Esophagus muscularis mucosa (tissue), 4 donors: ENCODE measurements at regions not wholly inside any gene's neighbourhood (a gene's known extent, or its start where the extent isn't known, plus 50 kb on each side); places are given as distances from the start of the nearest gene placed in this dataset.

Experiments used
- DNase-seq: peaks from one replicate; pipeline ENCODE4 v3.0.0-alpha.2; 2017; ENCODE audit errors: extremely low spot score
- H3K27ac ChIP-seq, 4 donors: fragments of 200-600 bp; sonication (generic); replicated peaks in 1 of 4; 1 replicate in 3 of 4; 2 replicates in 1 of 4; pipeline ENCODE4 v1.5.1; 2016 to 2019; ENCODE audit warnings: mild to moderate bottlenecking in 1 of 4
- H3K27me3 ChIP-seq, 4 donors: fragments of 200-600 bp; sonication (generic); one replicate each; pipeline versions ENCODE4 v1.5.1 to v1.6.0; 2016 to 2019
- H3K36me3 ChIP-seq, 4 donors: fragments of 200-600 bp; sonication (generic); one replicate each; pipeline ENCODE4 v1.5.1; 2016 to 2019
- H3K4me1 ChIP-seq, 4 donors: fragments of 200-600 bp; sonication (generic); one replicate each; pipeline ENCODE4 v1.5.1; 2016 to 2019
- H3K4me3 ChIP-seq, 4 donors: fragments of 200-600 bp; sonication (generic); 1 replicate in 2 of 4; 2 replicates in 2 of 4; pipeline ENCODE4 v1.5.1; 2016 to 2019; ENCODE audit warnings: mild to moderate bottlenecking in 4 of 4, moderate library complexity in 1 of 4
- H3K9me3 ChIP-seq, 4 donors: fragments of 200-600 bp; sonication (generic); 1 replicate in 3 of 4; 2 replicates in 1 of 4; pipeline ENCODE4 v1.5.1; 2016 to 2019
- CTCF ChIP-seq, 3 experiments: fragments of 200-600 bp in 2 of 3; fragments of 450-650 bp in 1 of 3; sonication (generic) in 2 of 3; IDR thresholded peaks; one replicate each; pipeline ENCODE4 v1.5.1; 2017 to 2019; ENCODE audit warnings: antibody characterized with exemption in 3 of 3, mild to moderate bottlenecking in 2 of 3, moderate library complexity in 1 of 3
- EP300 ChIP-seq: sonication (generic); formaldehyde crosslinking; IDR thresholded peaks from one replicate; pipeline ENCODE4 v1.6.1; 2017; ENCODE audit warnings: antibody characterized with exemption
- POLR2A ChIP-seq: fragments of 450-650 bp; IDR thresholded peaks from one replicate; pipeline ENCODE4 v1.6.1; 2017; ENCODE audit warnings: antibody characterized with exemption, moderate library complexity, mild to moderate bottlenecking, low read depth
- POLR2AphosphoS5 ChIP-seq, 2 donors: sonication (generic); formaldehyde crosslinking; IDR thresholded peaks; one replicate each; pipeline ENCODE4 v1.6.1; 2017; ENCODE audit warnings: antibody characterized with exemption in 2 of 2
- WGBS: methylation state at CpG from one replicate; pipeline ENCODE4 v1.1.5; 2018; 5-methylcytosine and 5-hydroxymethylcytosine counted together
- intact Hi-C: fragments of 100-400 bp; cut with DNase I; formaldehyde crosslinking; loops from one replicate; pipeline ENCODE4 v1.15.1; 2023

- WGBS: 58% methylated on average over 3 of the region's 3 CpGs
- DNase-seq: no peak
- no peaks in the 10 kb centered on the region for H3K27me3 ChIP-seq
- H3K4me1 ChIP-seq: no peaks in the 10 kb centered on the region
- intact Hi-C loops: no loop called here
- no peak overlapping the region for H3K27ac ChIP-seq
- no peaks in the 10 kb centered on the region for H3K9me3 ChIP-seq
- H3K36me3 ChIP-seq: no peaks in the 10 kb centered on the region
- no peak overlapping the region for H3K4me3 ChIP-seq
- no peak for TF ChIP-seq EP300
- TF ChIP-seq POLR2AphosphoS5 (IDR thresholded peaks at IDR 0.05): no peak
- TF ChIP-seq POLR2A: no peak
- no peak for TF ChIP-seq CTCF (IDR thresholded peaks at IDR 0.05)
Measured at GRCh38 chr5:164052536-164053093, 547.2 kb downstream of the MAT2B start.

- intact Hi-C loops: no loop called here
- DNase-seq: no peak
- H3K9me3 ChIP-seq: no peaks in the 10 kb centered on the region
- WGBS: 55% methylated on average over 1 of the region's 1 CpG
- H3K27me3 ChIP-seq: no peaks in the 10 kb centered on the region
- no peak overlapping the region for H3K27ac ChIP-seq
- no peaks in the 10 kb centered on the region for H3K36me3 ChIP-seq
- no peak overlapping the region for H3K4me3 ChIP-seq
- no peak for TF ChIP-seq POLR2A
- TF ChIP-seq CTCF (IDR thresholded peaks at IDR 0.05): no peak
- no peak for TF ChIP-seq POLR2AphosphoS5 (IDR thresholded peaks at IDR 0.05)
- TF ChIP-seq EP300: no peak
- no peaks in the 10 kb centered on the region for H3K4me1 ChIP-seq
Measured at GRCh38 chr5:164053123-164053522, 547.7 kb downstream of the MAT2B start.

GRCh38 chr5:164054461-164054860, 549.0 kb downstream of the MAT2B start:
- DNase-seq: no peak
- Histone ChIP-seq H3K4me1 (no peaks in the 10 kb centered on the region), H3K27me3 (no peaks in the 10 kb centered on the region), H3K4me3 (no peak overlapping the region), H3K27ac (no peak overlapping the region), H3K36me3 (no peaks in the 10 kb centered on the region), H3K9me3 (no peaks in the 10 kb centered on the region)
- intact Hi-C loops: no loop called here
- 35% methylated on average over 2 of the region's 2 CpGs for WGBS
- no peak for TF ChIP-seq POLR2A
- TF ChIP-seq EP300: no peak
- no peak for TF ChIP-seq POLR2AphosphoS5 (IDR thresholded peaks at IDR 0.05)
- no peak for TF ChIP-seq CTCF (IDR thresholded peaks at IDR 0.05)

- intact Hi-C loops: no loop called here
- Histone ChIP-seq H3K9me3 (no peaks in the 10 kb centered on the region), H3K4me1 (no peaks in the 10 kb centered on the region), H3K4me3 (no peak overlapping the region), H3K27me3 (no peaks in the 10 kb centered on the region), H3K27ac (no peak overlapping the region), H3K36me3 (no peaks in the 10 kb centered on the region)
- 88% methylated on average over 2 of the region's 2 CpGs for WGBS
- no peak for DNase-seq
- TF ChIP-seq POLR2AphosphoS5 (IDR thresholded peaks at IDR 0.05) (no peak), CTCF (IDR thresholded peaks at IDR 0.05) (no peak)
Measured at GRCh38 chr5:164057121-164057520, 551.7 kb downstream of the MAT2B start.

GRCh38 chr5:164058621-164059020, 553.2 kb downstream of the MAT2B start:
- H3K4me1 ChIP-seq: no peaks in the 10 kb centered on the region
- H3K4me3 ChIP-seq: no peak overlapping the region
- 80% methylated on average over 3 of the region's 3 CpGs for WGBS
- no peak overlapping the region for H3K27ac ChIP-seq
- no peaks in the 10 kb centered on the region for H3K9me3 ChIP-seq
- intact Hi-C loops: no loop called here
- H3K27me3 ChIP-seq: no peaks in the 10 kb centered on the region
- TF ChIP-seq CTCF (IDR thresholded peaks at IDR 0.05) (no peak), POLR2AphosphoS5 (IDR thresholded peaks at IDR 0.05) (no peak), POLR2A (no peak), EP300 (no peak)
- no peaks in the 10 kb centered on the region for H3K36me3 ChIP-seq
- no peak for DNase-seq
